A549 (cell line): ENCODE measurements at regions not wholly inside any gene's neighbourhood (a gene's known extent, or its start where the extent isn't known, plus 50 kb on each side); places are given as distances from the start of the nearest gene placed in this dataset.

Experiments
- ATAC-seq, 2 experiments: fragments of 200-7000 bp in 1 of 2; fragments of >200 bp in 1 of 2; cut with Nextera tagmentation in 1 of 2; cut with Tn5 transposase in 1 of 2; 3 replicates each; pipeline versions ENCODE4 v1.8.0 to v1.9.1; 2018 to 2020; ENCODE audit warnings: mild to moderate bottlenecking in 1 of 2, moderate library complexity in 1 of 2
- CTCF ChIA-PET: fragments of 300-600 bp; sonication (Branson Sonifier 250); formaldehyde crosslinking; extraction: SDS; loops from one replicate; lab custom pipeline; 2021; ENCODE audit warnings: antibody characterized with exemption, inconsistent platforms; lab: Yijun Ruan, JAX
- POLR2A ChIA-PET: fragments of 350-600 bp; formaldehyde crosslinking; extraction: SDS; loops from one replicate; lab custom pipeline; 2021; ENCODE audit warnings: antibody characterized with exemption, inconsistent platforms; lab: Yijun Ruan, JAX
- DNase-seq, 2 experiments: peaks; one replicate each; pipeline versions ENCODE4 v3.0.0 to v3.0.0-alpha.2; 2011 to 2016; ENCODE audit warnings: low read depth in 1 of 2, low spot score in 1 of 2
- FAIRE-seq: peaks from 2 replicates; lab custom pipeline; 2011; peaks lifted over from hg19 to GRCh38; lab: Jason Lieb, UNC
- H3K27ac ChIP-seq, 2 experiments: fragments of >200 bp; sonication (Bioruptor Twin); formaldehyde crosslinking; 3 replicates each; pipeline ENCODE4 v1.5.1; 2016 to 2017
- H3K4me1 ChIP-seq: fragments of >200 bp; sonication (Bioruptor Twin); formaldehyde crosslinking; 3 replicates; pipeline ENCODE4 v1.6.1; 2016
- H3K4me2 ChIP-seq: fragments of >200 bp; sonication (Bioruptor Twin); formaldehyde crosslinking; 3 replicates; pipeline ENCODE4 v1.6.1; 2016
- H3K4me3 ChIP-seq: fragments of >200 bp; sonication (Bioruptor Twin); formaldehyde crosslinking; 3 replicates; pipeline ENCODE4 v1.5.1; 2016
- H3K9me3 ChIP-seq: fragments of >200 bp; sonication (Bioruptor Twin); formaldehyde crosslinking; 3 replicates; pipeline ENCODE4 v1.6.1; 2016
- ATOH8 ChIP-seq: fragments of 250-450 bp; sonication (Bioruptor Pico); IDR thresholded peaks from 2 replicates; pipeline ENCODE4 v1.5.0; 2020; ENCODE audit warnings: low read depth, mild to moderate bottlenecking, moderate library complexity
- CHD2 ChIP-seq: fragments of 150-350 bp; IDR thresholded peaks from 2 replicates; pipeline ENCODE4 v1.6.1; 2014; ENCODE audit warnings: low read length; ENCODE audit not compliant: partially characterized antibody
- CHD4 ChIP-seq: fragments of 200-600 bp; sonication (generic); IDR thresholded peaks from 2 replicates; pipeline ENCODE4 v1.6.1; 2016; ENCODE audit warnings: antibody characterized with exemption, mild to moderate bottlenecking, borderline replicate concordance
- EHF ChIP-seq: fragments of 250-450 bp; sonication (Bioruptor Pico); IDR thresholded peaks from 2 replicates; pipeline ENCODE4 v1.5.0; 2020; ENCODE audit warnings: mild to moderate bottlenecking
- ESRRA ChIP-seq: fragments of 150-350 bp; IDR thresholded peaks from 2 replicates; pipeline ENCODE4 v1.6.1; 2014; ENCODE audit warnings: mild to moderate bottlenecking, low read length, borderline replicate concordance
- HDAC2 ChIP-seq: fragments of 200-600 bp; sonication (generic); IDR thresholded peaks from 2 replicates; pipeline ENCODE4 v1.6.1; 2016
- HES2 ChIP-seq: fragments of >200 bp; sonication (Bioruptor Twin); formaldehyde crosslinking; IDR thresholded peaks from 2 replicates; pipeline ENCODE4 v1.6.1; 2016
- HEYL ChIP-seq: fragments of 250-450 bp; sonication (Bioruptor Pico); IDR thresholded peaks from 2 replicates; pipeline ENCODE4 v1.8.0; 2021; ENCODE audit warnings: mild to moderate bottlenecking, moderate library complexity
- HMGXB4 ChIP-seq: fragments of 250-450 bp; sonication (Bioruptor Pico); IDR thresholded peaks from 2 replicates; pipeline ENCODE4 v1.5.0; 2021; ENCODE audit warnings: mild to moderate bottlenecking, moderate library complexity, borderline replicate concordance
- KDM1A ChIP-seq: fragments of 200-600 bp; sonication (generic); IDR thresholded peaks from 2 replicates; pipeline ENCODE4 v1.6.1; 2016; ENCODE audit warnings: low read depth, mild to moderate bottlenecking
- RAD21 ChIP-seq, 2 experiments: fragments of >200 bp in 1 of 2; sonication (Bioruptor Twin) in 1 of 2; formaldehyde crosslinking in 1 of 2; IDR thresholded peaks in 1 of 2; conservative IDR thresholded peaks in 1 of 2; 2 replicates in 1 of 2; 3 replicates in 1 of 2; pipeline ENCODE4 v1.6.1; 2012 to 2018; ENCODE audit warnings: inconsistent platforms in 1 of 2
- REST ChIP-seq: fragments of 200-600 bp; sonication (generic); IDR thresholded peaks from 2 replicates; pipeline ENCODE4 v1.6.1; 2016; ENCODE audit warnings: antibody characterized with exemption, mild to moderate bottlenecking, moderate library complexity
- SMC3 ChIP-seq: fragments of >200 bp; sonication (Bioruptor Twin); formaldehyde crosslinking; IDR thresholded peaks from 3 replicates; pipeline ENCODE4 v1.6.1; 2018; ENCODE audit warnings: inconsistent platforms
- SREBF2 ChIP-seq: fragments of 450-650 bp; IDR thresholded peaks from 2 replicates; pipeline ENCODE4 v1.6.1; 2014; ENCODE audit warnings: mild to moderate bottlenecking, moderate library complexity
- TP53 ChIP-seq: fragments of 250-450 bp; sonication (Bioruptor Pico); IDR thresholded peaks from 2 replicates; pipeline ENCODE4 v1.5.0; 2021; ENCODE audit warnings: mild to moderate bottlenecking, moderate library complexity
- ZC3H11A ChIP-seq: fragments of 450-650 bp; IDR thresholded peaks from 2 replicates; pipeline ENCODE4 v1.6.1; 2014; ENCODE audit warnings: antibody characterized with exemption, mild to moderate bottlenecking
- ZFP36 ChIP-seq: fragments of 450-650 bp; IDR thresholded peaks from 2 replicates; pipeline ENCODE4 v1.6.1; 2014; ENCODE audit warnings: borderline replicate concordance; ENCODE audit not compliant: partially characterized antibody
- WGBS: methylation state at CpG from one replicate; pipeline ENCODE4 v1.1.6; 2017; ENCODE audit errors: missing lambda C conversion rate; 5-methylcytosine and 5-hydroxymethylcytosine counted together

- TF ChIP-seq EHF (no peak), CHD2 (no peak), HDAC2 (no peak), ZFP36 (no peak), ESRRA (no peak)
- ChIA-PET CTCF (no interaction called here), POLR2A (no interaction called here)
- Histone ChIP-seq H3K4me1 (no peaks in the 10 kb centered on the region), H3K4me2 (no peak overlapping the region), H3K9me3 (no peaks in the 10 kb centered on the region), H3K4me3 (no peak overlapping the region), H3K27ac (no peak overlapping the region)
- WGBS: 56% methylated on average over 7 of the region's 7 CpGs
- FAIRE-seq (no peak), DNase-seq (no peak), ATAC-seq (no peak)
Measured at GRCh38 chr14:89498878-89499277, 81.8 kb upstream of the FOXN3 start.

- Histone ChIP-seq H3K4me3 (no peak overlapping the region), H3K27ac (no peak overlapping the region), H3K9me3 (no peaks in the 10 kb centered on the region), H3K4me1 (no peaks in the 10 kb centered on the region), H3K4me2 (no peak overlapping the region)
- ATAC-seq: no peak
- WGBS: 30% methylated on average over 8 of the region's 8 CpGs
- ChIA-PET POLR2A (no interaction called here), CTCF (no interaction called here)
- FAIRE-seq: no peak
- TF ChIP-seq HES2 (no peak), TP53 (CRISPR knock-in tag) (no peak), HEYL (CRISPR knock-in tag) (no peak), KDM1A (no peak), CHD2 (no peak), REST (no peak), SREBF2 (no peak), ZC3H11A (no peak), ATOH8 (CRISPR knock-in tag) (no peak), RAD21 (conservative IDR thresholded peaks at IDR 0.05 in 1 of 2, IDR thresholded peaks at IDR 0.05 in 1 of 2) (no peak), SMC3 (no peak), ESRRA (no peak), HMGXB4 (no peak), CHD4 (no peak), EHF (no peak)
- DNase-seq: no peak
Measured at GRCh38 chr14:89495718-89496117, 78.7 kb upstream of the FOXN3 start.
